SK-N-SH (cell line): ENCODE measurements at regions not wholly inside any gene's neighbourhood (a gene's known extent, or its start where the extent isn't known, plus 50 kb on each side); places are given as distances from the start of the nearest gene placed in this dataset.

Experiments
- CTCF ChIA-PET: fragments of 300-600, 350-600 bp; formaldehyde crosslinking; extraction: SDS; loops from one replicate; lab custom pipeline; 2021; lab: Yijun Ruan, JAX
- POLR2A ChIA-PET: fragments of 350-600 bp; sonication (Branson Sonifier 250); formaldehyde crosslinking; extraction: SDS; loops from one replicate; lab custom pipeline; 2020; ENCODE audit warnings: antibody characterized with exemption, inconsistent platforms; lab: Yijun Ruan, JAX
- DNase-seq: peaks from one replicate; pipeline ENCODE4 v3.0.0; 2012
- H2AFZ ChIP-seq: fragments of 200-600 bp; sonication (generic); 2 replicates; pipeline ENCODE4 v1.8.1; 2016; ENCODE audit warnings: antibody characterized with exemption, mild to moderate bottlenecking, low read depth
- H3F3A ChIP-seq: fragments of 200-600 bp; sonication (generic); replicated peaks from 2 replicates; pipeline ENCODE3; 2016; ENCODE audit warnings: antibody characterized with exemption, mild to moderate bottlenecking; ENCODE audit not compliant: insufficient read depth
- H3K27ac ChIP-seq, 2 experiments: fragments of 200-500 bp in 1 of 2; fragments of 200-600 bp in 1 of 2; sonication (Bioruptor generic) in 1 of 2; sonication (generic), shearing (Covaris generic) in 1 of 2; 2 replicates each; pipeline versions ENCODE4 v1.5.1 to v1.6.1; 2014 to 2016; ENCODE audit warnings: low read depth in 2 of 2, inconsistent platforms in 1 of 2, low read length in 1 of 2, mild to moderate bottlenecking in 1 of 2, mixed read lengths in 1 of 2
- H3K27me3 ChIP-seq: fragments of 200-600 bp; sonication (generic), shearing (Covaris generic); 2 replicates; pipeline ENCODE4 v1.6.1; 2016; ENCODE audit warnings: mixed run types; ENCODE audit not compliant: insufficient read depth
- H3K36me3 ChIP-seq, 2 experiments: fragments of 200-500 bp in 1 of 2; fragments of 200-600 bp in 1 of 2; sonication (Bioruptor generic) in 1 of 2; sonication (generic) in 1 of 2; replicated peaks in 1 of 2; 2 replicates each; pipeline versions ENCODE3 to v1.5.1; 2014 to 2016; ENCODE audit warnings: low read length in 1 of 2, mild to moderate bottlenecking in 1 of 2; ENCODE audit not compliant: insufficient read depth in 2 of 2, control insufficient read depth in 1 of 2
- H3K4me1 ChIP-seq, 2 experiments: fragments of 200-500 bp in 1 of 2; fragments of 200-600 bp in 1 of 2; sonication (Bioruptor generic) in 1 of 2; sonication (generic), shearing (Covaris generic) in 1 of 2; 2 replicates each; pipeline versions ENCODE4 v1.5.1 to v1.6.1; 2014 to 2016; ENCODE audit warnings: low read depth in 1 of 2, low read length in 1 of 2, mixed run types in 1 of 2; ENCODE audit not compliant: insufficient read depth in 2 of 2, control insufficient read depth in 1 of 2
- H3K4me2 ChIP-seq: fragments of 200-600 bp; sonication (generic), shearing (Covaris generic); 2 replicates; pipeline ENCODE4 v1.6.1; 2017; ENCODE audit warnings: mixed run types
- H3K4me3 ChIP-seq, 2 experiments: fragments of 200-500 bp in 1 of 2; fragments of 200-600 bp in 1 of 2; sonication (Bioruptor generic) in 1 of 2; sonication (generic), shearing (Covaris generic) in 1 of 2; 2 replicates each; pipeline versions ENCODE4 v1.5.1 to v1.8.1; 2014 to 2016; ENCODE audit warnings: low read depth in 2 of 2, inconsistent platforms in 1 of 2, low read length in 1 of 2, mild to moderate bottlenecking in 1 of 2, mixed read lengths in 1 of 2, moderate library complexity in 1 of 2
- H3K79me2 ChIP-seq: fragments of 200-600 bp; sonication (generic); 2 replicates; pipeline ENCODE4 v1.8.1; 2017; ENCODE audit warnings: mild to moderate bottlenecking; ENCODE audit not compliant: insufficient read depth
- H3K9ac ChIP-seq: fragments of 200-600 bp; sonication (generic); 2 replicates; pipeline ENCODE4 v1.6.1; 2017; ENCODE audit warnings: mixed run types
- H3K9me2 ChIP-seq: fragments of 200-600 bp; sonication (generic); 2 replicates; pipeline ENCODE4 v1.6.1; 2017; ENCODE audit warnings: mixed run types
- H3K9me3 ChIP-seq: fragments of 200-600 bp; sonication (generic); 2 replicates; pipeline ENCODE4 v1.6.1; 2017; ENCODE audit warnings: mixed run types, mild to moderate bottlenecking, moderate library complexity
- H4K20me1 ChIP-seq: fragments of 200-600 bp; sonication (generic); 2 replicates; pipeline ENCODE4 v1.6.1; 2017; ENCODE audit warnings: mild to moderate bottlenecking, mixed run types; ENCODE audit not compliant: insufficient read depth
- EZH2phosphoT487 ChIP-seq: fragments of 200-600 bp; sonication (generic); IDR thresholded peaks from 2 replicates; pipeline ENCODE4 v1.6.1; 2017; ENCODE audit warnings: low read depth, mixed run types, mild to moderate bottlenecking, antibody characterized with exemption, moderate library complexity, borderline replicate concordance
- FOSL2 ChIP-seq: IDR thresholded peaks from 2 replicates; pipeline ENCODE4 v1.4.0; 2012; ENCODE audit warnings: low read depth, mild to moderate bottlenecking, moderate library complexity, borderline replicate concordance
- FOXJ3 ChIP-seq: sonication (generic); formaldehyde crosslinking; IDR thresholded peaks from 2 replicates; pipeline ENCODE4 v1.5.1; 2020; ENCODE audit warnings: mild to moderate bottlenecking, missing genetic modification reagents
- IRF3 ChIP-seq: fragments of 150-350 bp; IDR thresholded peaks from 2 replicates; pipeline ENCODE4 v1.6.1; 2016; ENCODE audit warnings: mild to moderate bottlenecking, low read depth, low read length
- JUND ChIP-seq: IDR thresholded peaks from 2 replicates; pipeline ENCODE4 v1.4.0; 2012
- MXI1 ChIP-seq: IDR thresholded peaks from 2 replicates; pipeline ENCODE4 v1.6.1; 2012; ENCODE audit warnings: mild to moderate bottlenecking, low read depth, low read length, improper control_type of control experiment
- NFIC ChIP-seq: IDR thresholded peaks from 2 replicates; pipeline ENCODE4 v1.4.0; 2012; ENCODE audit warnings: borderline replicate concordance
- NRF1 ChIP-seq: IDR thresholded peaks from 2 replicates; pipeline ENCODE4 v1.6.1; 2012; ENCODE audit warnings: low read depth, mild to moderate bottlenecking, low read length
- PBX3 ChIP-seq: IDR thresholded peaks from 2 replicates; pipeline ENCODE4; 2012
- POLR2AphosphoS5 ChIP-seq: IDR thresholded peaks from 2 replicates; pipeline ENCODE4 v1.6.1; 2012; ENCODE audit warnings: low read depth, low read length
- RAD21 ChIP-seq: IDR thresholded peaks from 2 replicates; pipeline ENCODE4 v1.6.1; 2012; ENCODE audit warnings: mild to moderate bottlenecking, low read length
- RCOR1 ChIP-seq: fragments of 150-350 bp; IDR thresholded peaks from 2 replicates; pipeline ENCODE4 v1.6.1; 2017; ENCODE audit warnings: antibody characterized with exemption, low read length
- REST ChIP-seq: IDR thresholded peaks from 2 replicates; pipeline ENCODE4 v1.6.1; 2012; ENCODE audit warnings: mild to moderate bottlenecking, low read depth, low read length, moderate library complexity
- RXRA ChIP-seq: IDR thresholded peaks from 2 replicates; pipeline ENCODE4 v1.4.0; 2012; ENCODE audit warnings: low read depth, mild to moderate bottlenecking, borderline replicate concordance
- SMC3 ChIP-seq: IDR thresholded peaks from 2 replicates; pipeline ENCODE4 v1.6.1; 2012; ENCODE audit warnings: low read depth, low read length, improper control_type of control experiment
- TAF1 ChIP-seq: IDR thresholded peaks from 2 replicates; pipeline ENCODE4 v1.6.1; 2012; ENCODE audit warnings: low read depth, mild to moderate bottlenecking, low read length, moderate library complexity, borderline replicate concordance
- TCF12 ChIP-seq: IDR thresholded peaks from 2 replicates; pipeline ENCODE4 v1.4.0; 2012
- TEAD4 ChIP-seq: IDR thresholded peaks from 2 replicates; pipeline ENCODE4 v1.4.0; 2012; ENCODE audit warnings: mild to moderate bottlenecking, borderline replicate concordance; ENCODE audit not compliant: insufficient read depth
- USF2 ChIP-seq: fragments of 150-350 bp; IDR thresholded peaks from 2 replicates; pipeline ENCODE4 v1.6.1; 2017; ENCODE audit warnings: antibody characterized with exemption, low read length, low read depth, borderline replicate concordance
- WGBS: methylation state at CpG from one replicate; pipeline ENCODE4 v1.1.6; 2017; ENCODE audit warnings: low lambda C conversion rate; 5-methylcytosine and 5-hydroxymethylcytosine counted together
- TF ChIP-seq, protein P1 (sequence below): IDR thresholded peaks from 2 replicates; pipeline ENCODE4 v1.4.0; 2012; ENCODE audit warnings: low read depth, borderline replicate concordance

GRCh38 chr9:20238921-20239320 lies 383.4 kb downstream of the MLLT3 start:
- Histone ChIP-seq H3K27me3 (no peaks in the 10 kb centered on the region; the same call in 1 of the 2 replicates), H3K79me2 (no peaks in the 10 kb centered on the region), H2AFZ (no peak overlapping the region), H3K4me1 (peaks cover 0 to 7% of the 10 kb centered on the region in 2 experiments; a peak in 2 of 4 replicates), H3K9me2 (no peaks in the 10 kb centered on the region), H3K4me2 (no peak overlapping the region), H3K36me3 (no peaks in the 10 kb centered on the region), H3K9me3 (no peaks in the 10 kb centered on the region), H3F3A (no peaks in the 10 kb centered on the region), H3K27ac (no peak overlapping the region), H3K4me3 (no peak overlapping the region), H4K20me1 (no peaks in the 10 kb centered on the region), H3K9ac (no peak overlapping the region)
- DNase-seq: no peak
- POLR2A ChIA-PET: interaction anchor here (1.2 kb wide), 1 partner anchor 12 kb away, joined by 3 read pairs; no protein-coding TSS in a partner anchor
- 29% methylated on average over 1 of the region's 1 CpG for WGBS
- TF ChIP-seq IRF3: no peak
- TF ChIP-seq TEAD4: no peak
- no peak for TF ChIP-seq RCOR1
- no peak for TF ChIP-seq REST
- TF ChIP-seq, protein P1, sequence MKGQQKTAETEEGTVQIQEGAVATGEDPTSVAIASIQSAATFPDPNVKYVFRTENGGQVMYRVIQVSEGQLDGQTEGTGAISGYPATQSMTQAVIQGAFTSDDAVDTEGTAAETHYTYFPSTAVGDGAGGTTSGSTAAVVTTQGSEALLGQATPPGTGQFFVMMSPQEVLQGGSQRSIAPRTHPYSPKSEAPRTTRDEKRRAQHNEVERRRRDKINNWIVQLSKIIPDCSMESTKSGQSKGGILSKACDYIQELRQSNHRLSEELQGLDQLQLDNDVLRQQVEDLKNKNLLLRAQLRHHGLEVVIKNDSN: no peak
- no peak for TF ChIP-seq NFIC
- CTCF ChIA-PET: no interaction called here

DNA sequence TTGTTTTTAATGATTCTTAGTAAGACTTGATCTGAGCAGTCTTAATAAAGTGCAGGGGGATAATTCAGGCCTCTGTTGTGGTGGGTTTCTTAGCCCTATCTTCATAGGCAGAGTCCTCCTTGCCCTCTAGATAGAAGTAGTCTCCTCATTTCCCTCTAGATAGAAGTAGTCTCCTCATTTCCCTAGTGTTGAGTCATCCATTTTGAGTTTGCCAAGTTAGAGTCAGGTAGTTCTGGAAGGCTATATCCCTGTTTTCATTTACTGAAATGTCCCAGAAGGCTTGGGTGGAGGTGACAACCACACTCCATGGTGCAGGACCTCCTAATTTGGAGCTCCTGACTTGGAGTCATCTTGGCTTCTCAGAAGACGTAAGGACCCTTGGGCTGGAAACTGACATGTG lies 384.6 kb downstream of the MLLT3 start:
- Histone ChIP-seq H4K20me1 (no peaks in the 10 kb centered on the region), H2AFZ (no peak overlapping the region), H3K9me2 (no peaks in the 10 kb centered on the region), H3K27me3 (no peaks in the 10 kb centered on the region; the same call in 1 of the 2 replicates), H3F3A (no peaks in the 10 kb centered on the region), H3K4me2 (no peak overlapping the region), H3K9ac (no peak overlapping the region), H3K4me1 (peaks cover 0 to 3% of the 10 kb centered on the region in 2 experiments; a peak in 1 of 4 replicates), H3K27ac (no peak overlapping the region), H3K9me3 (no peaks in the 10 kb centered on the region)
- POLR2A ChIA-PET: no interaction called here
- WGBS: 29% methylated on average over 1 of the region's 1 CpG
- TF ChIP-seq MXI1: no peak
- no peak for TF ChIP-seq EZH2phosphoT487
- no peak for TF ChIP-seq TCF12
- TF ChIP-seq RXRA: no peak
- TF ChIP-seq NRF1: no peak
- TF ChIP-seq SMC3: no peak
- TF ChIP-seq TAF1: no peak
- TF ChIP-seq FOXJ3 (CRISPR knock-in tag): no peak
- no peak for TF ChIP-seq NFIC
- TF ChIP-seq FOSL2: no peak
- no peak for TF ChIP-seq JUND
- no peak for TF ChIP-seq PBX3
- no peak for TF ChIP-seq RCOR1
- no peak for TF ChIP-seq RAD21
- TF ChIP-seq TEAD4: no peak
- TF ChIP-seq, protein P1: no peak
- no peak for TF ChIP-seq POLR2AphosphoS5
- no peak for TF ChIP-seq USF2
- TF ChIP-seq, all 33 proteins: peak for 0
- Histone ChIP-seq H3K4me3 (no peak overlapping the region), H3K36me3 (no peaks in the 10 kb centered on the region), H3K79me2 (no peaks in the 10 kb centered on the region)
- CTCF ChIA-PET: no interaction called here
- DNase-seq: no peak
